GM23338 (cell line): ENCODE measurements at regions not wholly inside any gene's neighbourhood (a gene's known extent, or its start where the extent isn't known, plus 50 kb on each side); places are given as distances from the start of the nearest gene placed in this dataset.

Source experiments
- ATAC-seq: fragments of 200-7000 bp; cut with Tn5 transposase; 3 replicates; pipeline ENCODE4 v1.9.1; 2020
- DNase-seq: peaks from one replicate; pipeline ENCODE4 v3.0.0-alpha.2; 2015; ENCODE audit warnings: low spot score
- H2AFZ ChIP-seq: fragments of 200-600 bp; sonication (generic); 2 replicates; pipeline ENCODE4 v1.8.0; 2016; ENCODE audit warnings: antibody characterized with exemption, mild to moderate bottlenecking, moderate library complexity
- H3F3A ChIP-seq: fragments of 200-600 bp; sonication (generic); replicated peaks from 2 replicates; pipeline ENCODE4 v1.8.0; 2017; ENCODE audit warnings: antibody characterized with exemption, mixed run types, low read depth
- H3K27ac ChIP-seq: fragments of 200-600 bp; sonication (generic); 2 replicates; pipeline ENCODE4 v1.6.1; 2016; ENCODE audit warnings: low read depth
- H3K27me3 ChIP-seq: fragments of 200-600 bp; sonication (generic); 2 replicates; pipeline ENCODE4 v1.8.0; 2016; ENCODE audit warnings: mild to moderate bottlenecking, mixed run types, moderate library complexity; ENCODE audit not compliant: insufficient read depth
- H3K36me3 ChIP-seq: fragments of 200-600 bp; sonication (generic); 2 replicates; pipeline ENCODE4 v1.8.0; 2016; ENCODE audit warnings: mild to moderate bottlenecking; ENCODE audit not compliant: insufficient read depth
- H3K4me1 ChIP-seq: fragments of 200-600 bp; sonication (generic); 2 replicates; pipeline ENCODE4 v1.8.0; 2016; ENCODE audit warnings: mild to moderate bottlenecking, moderate library complexity; ENCODE audit not compliant: insufficient read depth
- H3K4me2 ChIP-seq: fragments of 200-600 bp; sonication (generic); 2 replicates; pipeline ENCODE4 v1.7.1; 2017; ENCODE audit warnings: mixed run types
- H3K4me3 ChIP-seq: fragments of 200-600 bp; sonication (generic); 2 replicates; pipeline ENCODE4 v1.6.1; 2016; ENCODE audit warnings: mixed run types
- H3K79me2 ChIP-seq: fragments of 200-600 bp; sonication (generic); replicated peaks from 2 replicates; pipeline ENCODE4 v1.8.0; 2017; ENCODE audit warnings: mild to moderate bottlenecking; ENCODE audit not compliant: insufficient read depth
- H3K9me2 ChIP-seq: fragments of 200-600 bp; sonication (generic); 2 replicates; pipeline ENCODE4 v1.8.0; 2017; ENCODE audit not compliant: insufficient read depth
- H4K20me1 ChIP-seq: fragments of 200-600 bp; sonication (generic); replicated peaks from 2 replicates; pipeline ENCODE4 v1.8.0; 2017; ENCODE audit warnings: mild to moderate bottlenecking; ENCODE audit not compliant: insufficient read depth
- H3K27ac Mint-ChIP-seq: 2 replicates; pipeline ENCODE4 v1.8.0; 2020; ENCODE audit warnings: inconsistent platforms, mild to moderate bottlenecking, moderate library complexity, mixed read lengths
- H3K27me3 Mint-ChIP-seq: 3 replicates; pipeline ENCODE4 v1.8.0; 2022; ENCODE audit warnings: low read depth, mild to moderate bottlenecking, moderate library complexity, mixed read lengths, inconsistent platforms; ENCODE audit not compliant: insufficient read depth, poor library complexity
- H3K36me3 Mint-ChIP-seq: 3 replicates; pipeline ENCODE4 v1.8.0; 2021; ENCODE audit warnings: low read depth, mild to moderate bottlenecking, inconsistent platforms, moderate library complexity, mixed read lengths
- H3K4me1 Mint-ChIP-seq: 3 replicates; pipeline ENCODE4 v1.8.0; 2020; ENCODE audit warnings: mild to moderate bottlenecking, inconsistent platforms, mixed read lengths
- H3K4me3 Mint-ChIP-seq: 3 replicates; pipeline ENCODE4 v1.8.0; 2021; ENCODE audit warnings: moderate library complexity, mild to moderate bottlenecking, inconsistent platforms, mixed read lengths
- H3K9me3 Mint-ChIP-seq: 3 replicates; pipeline ENCODE4 v1.8.0; 2020; ENCODE audit warnings: moderate library complexity, mild to moderate bottlenecking, inconsistent platforms, mixed read lengths
- CREB1 ChIP-seq: fragments of 250-450 bp; sonication (Bioruptor Pico); IDR thresholded peaks from 2 replicates; pipeline ENCODE4 v1.5.0; 2020; ENCODE audit warnings: low read depth, mild to moderate bottlenecking, moderate library complexity
- EZH2 ChIP-seq: fragments of 200-600 bp; sonication (generic); IDR thresholded peaks from one replicate; pipeline ENCODE4 v1.8.0; 2017; ENCODE audit warnings: antibody characterized with exemption, mild to moderate bottlenecking, low read depth; ENCODE audit not compliant: unreplicated experiment
- EZH2phosphoT487 ChIP-seq: fragments of 200-600 bp; sonication (generic); IDR thresholded peaks from one replicate; pipeline ENCODE4 v1.8.1; 2018; ENCODE audit warnings: antibody characterized with exemption; ENCODE audit not compliant: unreplicated experiment
- JUNB ChIP-seq: IDR thresholded peaks from one replicate; pipeline ENCODE4 v1.6.1; 2016; ENCODE audit warnings: antibody characterized with exemption; ENCODE audit not compliant: unreplicated experiment
- NANOG ChIP-seq: IDR thresholded peaks from 2 replicates; pipeline ENCODE4 v1.6.1; 2016; ENCODE audit warnings: antibody characterized with exemption, borderline replicate concordance
- POLR2AphosphoS5 ChIP-seq: IDR thresholded peaks from 2 replicates; pipeline ENCODE4 v1.6.1; 2016; ENCODE audit warnings: antibody characterized with exemption, low read depth
- STAT1 ChIP-seq: IDR thresholded peaks from one replicate; pipeline ENCODE4 v1.6.1; 2016; ENCODE audit warnings: antibody characterized with exemption; ENCODE audit not compliant: unreplicated experiment
- ZNF114 ChIP-seq: fragments of 250-450 bp; sonication (Bioruptor Pico); IDR thresholded peaks from 2 replicates; pipeline ENCODE4 v1.5.0; 2020; ENCODE audit warnings: mild to moderate bottlenecking, moderate library complexity
- ZNF331 ChIP-seq: fragments of 250-450 bp; sonication (Bioruptor Pico); IDR thresholded peaks from 2 replicates; pipeline ENCODE4 v1.5.0; 2020; ENCODE audit warnings: low read depth, mild to moderate bottlenecking, moderate library complexity
- TF ChIP-seq, protein P1 (sequence below), 2 experiments: fragments of 200-600 bp in 1 of 2; sonication (generic) in 1 of 2; conservative IDR thresholded peaks; 2 replicates each; pipeline versions ENCODE4 v1.5.1 to v1.6.1; 2016 to 2017; ENCODE audit warnings: antibody characterized with exemption in 2 of 2, low read depth in 2 of 2, mild to moderate bottlenecking in 2 of 2, moderate library complexity in 1 of 2
- TF ChIP-seq, protein P2 (sequence below): IDR thresholded peaks from 2 replicates; pipeline ENCODE4 v1.6.1; 2016; ENCODE audit warnings: antibody characterized with exemption
- TF ChIP-seq, protein P3 (sequence below): IDR thresholded peaks from one replicate; pipeline ENCODE4 v1.6.1; 2018; ENCODE audit warnings: antibody characterized with exemption; ENCODE audit not compliant: unreplicated experiment
- TF ChIP-seq, protein P4 (sequence below): fragments of 250-450 bp; sonication (Bioruptor Pico); IDR thresholded peaks from 2 replicates; pipeline ENCODE4 v1.5.0; 2020; ENCODE audit warnings: mild to moderate bottlenecking, moderate library complexity

DNA sequence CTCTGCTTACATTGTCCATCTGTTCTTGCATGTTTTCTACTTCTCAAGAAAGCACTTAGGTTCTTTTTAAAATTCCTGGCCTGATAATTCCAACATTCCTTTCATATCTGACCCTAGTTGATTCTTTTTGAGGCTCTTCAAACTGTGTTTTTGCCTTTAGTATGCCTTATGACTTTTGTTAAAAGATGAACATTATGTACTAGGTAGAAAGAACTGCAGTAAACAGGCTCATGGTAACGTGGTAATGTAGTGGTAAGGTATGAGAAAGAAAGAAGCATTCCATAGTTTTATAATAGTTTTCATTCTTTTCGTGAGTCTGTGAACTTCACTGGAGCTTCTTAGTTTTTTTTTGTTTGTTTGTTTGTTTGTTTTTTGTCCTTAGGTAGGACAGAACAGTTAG lies 306.4 kb downstream of the MBD2 start:
- no peaks in the 10 kb centered on the region for H3K4me1 Mint-ChIP-seq
- H3K79me2 ChIP-seq: no peaks in the 10 kb centered on the region
- DNase-seq: no peak
- no peak overlapping the region for H3K4me3 ChIP-seq
- no peaks in the 10 kb centered on the region for H3K27me3 ChIP-seq
- H2AFZ ChIP-seq: no peak overlapping the region
- H3K4me3 Mint-ChIP-seq: no peak overlapping the region
- H3K36me3 Mint-ChIP-seq: no peaks in the 10 kb centered on the region
- no peak for ATAC-seq
- no peaks in the 10 kb centered on the region for H3K36me3 ChIP-seq
- no peak overlapping the region for H3K27ac Mint-ChIP-seq
- no peaks in the 10 kb centered on the region for H4K20me1 ChIP-seq
- H3K4me2 ChIP-seq: no peak overlapping the region
- no peaks in the 10 kb centered on the region for H3F3A ChIP-seq
- TF ChIP-seq EZH2phosphoT487 (no peak), POLR2AphosphoS5 (no peak), STAT1 (no peak), EZH2 (no peak), JUNB (no peak), CREB1 (CRISPR knock-in tag) (no peak), ZNF114 (no peak), NANOG (no peak), ZNF331 (CRISPR knock-in tag) (no peak)
- TF ChIP-seq, protein P1, sequence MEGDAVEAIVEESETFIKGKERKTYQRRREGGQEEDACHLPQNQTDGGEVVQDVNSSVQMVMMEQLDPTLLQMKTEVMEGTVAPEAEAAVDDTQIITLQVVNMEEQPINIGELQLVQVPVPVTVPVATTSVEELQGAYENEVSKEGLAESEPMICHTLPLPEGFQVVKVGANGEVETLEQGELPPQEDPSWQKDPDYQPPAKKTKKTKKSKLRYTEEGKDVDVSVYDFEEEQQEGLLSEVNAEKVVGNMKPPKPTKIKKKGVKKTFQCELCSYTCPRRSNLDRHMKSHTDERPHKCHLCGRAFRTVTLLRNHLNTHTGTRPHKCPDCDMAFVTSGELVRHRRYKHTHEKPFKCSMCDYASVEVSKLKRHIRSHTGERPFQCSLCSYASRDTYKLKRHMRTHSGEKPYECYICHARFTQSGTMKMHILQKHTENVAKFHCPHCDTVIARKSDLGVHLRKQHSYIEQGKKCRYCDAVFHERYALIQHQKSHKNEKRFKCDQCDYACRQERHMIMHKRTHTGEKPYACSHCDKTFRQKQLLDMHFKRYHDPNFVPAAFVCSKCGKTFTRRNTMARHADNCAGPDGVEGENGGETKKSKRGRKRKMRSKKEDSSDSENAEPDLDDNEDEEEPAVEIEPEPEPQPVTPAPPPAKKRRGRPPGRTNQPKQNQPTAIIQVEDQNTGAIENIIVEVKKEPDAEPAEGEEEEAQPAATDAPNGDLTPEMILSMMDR (conservative IDR thresholded peaks at IDR 0.05; ENCODE audit: low read depth in 2 of 2): no peak
- TF ChIP-seq, protein P2, sequence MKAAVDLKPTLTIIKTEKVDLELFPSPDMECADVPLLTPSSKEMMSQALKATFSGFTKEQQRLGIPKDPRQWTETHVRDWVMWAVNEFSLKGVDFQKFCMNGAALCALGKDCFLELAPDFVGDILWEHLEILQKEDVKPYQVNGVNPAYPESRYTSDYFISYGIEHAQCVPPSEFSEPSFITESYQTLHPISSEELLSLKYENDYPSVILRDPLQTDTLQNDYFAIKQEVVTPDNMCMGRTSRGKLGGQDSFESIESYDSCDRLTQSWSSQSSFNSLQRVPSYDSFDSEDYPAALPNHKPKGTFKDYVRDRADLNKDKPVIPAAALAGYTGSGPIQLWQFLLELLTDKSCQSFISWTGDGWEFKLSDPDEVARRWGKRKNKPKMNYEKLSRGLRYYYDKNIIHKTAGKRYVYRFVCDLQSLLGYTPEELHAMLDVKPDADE: no peak
- TF ChIP-seq, protein P3, sequence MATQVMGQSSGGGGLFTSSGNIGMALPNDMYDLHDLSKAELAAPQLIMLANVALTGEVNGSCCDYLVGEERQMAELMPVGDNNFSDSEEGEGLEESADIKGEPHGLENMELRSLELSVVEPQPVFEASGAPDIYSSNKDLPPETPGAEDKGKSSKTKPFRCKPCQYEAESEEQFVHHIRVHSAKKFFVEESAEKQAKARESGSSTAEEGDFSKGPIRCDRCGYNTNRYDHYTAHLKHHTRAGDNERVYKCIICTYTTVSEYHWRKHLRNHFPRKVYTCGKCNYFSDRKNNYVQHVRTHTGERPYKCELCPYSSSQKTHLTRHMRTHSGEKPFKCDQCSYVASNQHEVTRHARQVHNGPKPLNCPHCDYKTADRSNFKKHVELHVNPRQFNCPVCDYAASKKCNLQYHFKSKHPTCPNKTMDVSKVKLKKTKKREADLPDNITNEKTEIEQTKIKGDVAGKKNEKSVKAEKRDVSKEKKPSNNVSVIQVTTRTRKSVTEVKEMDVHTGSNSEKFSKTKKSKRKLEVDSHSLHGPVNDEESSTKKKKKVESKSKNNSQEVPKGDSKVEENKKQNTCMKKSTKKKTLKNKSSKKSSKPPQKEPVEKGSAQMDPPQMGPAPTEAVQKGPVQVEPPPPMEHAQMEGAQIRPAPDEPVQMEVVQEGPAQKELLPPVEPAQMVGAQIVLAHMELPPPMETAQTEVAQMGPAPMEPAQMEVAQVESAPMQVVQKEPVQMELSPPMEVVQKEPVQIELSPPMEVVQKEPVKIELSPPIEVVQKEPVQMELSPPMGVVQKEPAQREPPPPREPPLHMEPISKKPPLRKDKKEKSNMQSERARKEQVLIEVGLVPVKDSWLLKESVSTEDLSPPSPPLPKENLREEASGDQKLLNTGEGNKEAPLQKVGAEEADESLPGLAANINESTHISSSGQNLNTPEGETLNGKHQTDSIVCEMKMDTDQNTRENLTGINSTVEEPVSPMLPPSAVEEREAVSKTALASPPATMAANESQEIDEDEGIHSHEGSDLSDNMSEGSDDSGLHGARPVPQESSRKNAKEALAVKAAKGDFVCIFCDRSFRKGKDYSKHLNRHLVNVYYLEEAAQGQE: no peak
- TF ChIP-seq, protein P4, sequence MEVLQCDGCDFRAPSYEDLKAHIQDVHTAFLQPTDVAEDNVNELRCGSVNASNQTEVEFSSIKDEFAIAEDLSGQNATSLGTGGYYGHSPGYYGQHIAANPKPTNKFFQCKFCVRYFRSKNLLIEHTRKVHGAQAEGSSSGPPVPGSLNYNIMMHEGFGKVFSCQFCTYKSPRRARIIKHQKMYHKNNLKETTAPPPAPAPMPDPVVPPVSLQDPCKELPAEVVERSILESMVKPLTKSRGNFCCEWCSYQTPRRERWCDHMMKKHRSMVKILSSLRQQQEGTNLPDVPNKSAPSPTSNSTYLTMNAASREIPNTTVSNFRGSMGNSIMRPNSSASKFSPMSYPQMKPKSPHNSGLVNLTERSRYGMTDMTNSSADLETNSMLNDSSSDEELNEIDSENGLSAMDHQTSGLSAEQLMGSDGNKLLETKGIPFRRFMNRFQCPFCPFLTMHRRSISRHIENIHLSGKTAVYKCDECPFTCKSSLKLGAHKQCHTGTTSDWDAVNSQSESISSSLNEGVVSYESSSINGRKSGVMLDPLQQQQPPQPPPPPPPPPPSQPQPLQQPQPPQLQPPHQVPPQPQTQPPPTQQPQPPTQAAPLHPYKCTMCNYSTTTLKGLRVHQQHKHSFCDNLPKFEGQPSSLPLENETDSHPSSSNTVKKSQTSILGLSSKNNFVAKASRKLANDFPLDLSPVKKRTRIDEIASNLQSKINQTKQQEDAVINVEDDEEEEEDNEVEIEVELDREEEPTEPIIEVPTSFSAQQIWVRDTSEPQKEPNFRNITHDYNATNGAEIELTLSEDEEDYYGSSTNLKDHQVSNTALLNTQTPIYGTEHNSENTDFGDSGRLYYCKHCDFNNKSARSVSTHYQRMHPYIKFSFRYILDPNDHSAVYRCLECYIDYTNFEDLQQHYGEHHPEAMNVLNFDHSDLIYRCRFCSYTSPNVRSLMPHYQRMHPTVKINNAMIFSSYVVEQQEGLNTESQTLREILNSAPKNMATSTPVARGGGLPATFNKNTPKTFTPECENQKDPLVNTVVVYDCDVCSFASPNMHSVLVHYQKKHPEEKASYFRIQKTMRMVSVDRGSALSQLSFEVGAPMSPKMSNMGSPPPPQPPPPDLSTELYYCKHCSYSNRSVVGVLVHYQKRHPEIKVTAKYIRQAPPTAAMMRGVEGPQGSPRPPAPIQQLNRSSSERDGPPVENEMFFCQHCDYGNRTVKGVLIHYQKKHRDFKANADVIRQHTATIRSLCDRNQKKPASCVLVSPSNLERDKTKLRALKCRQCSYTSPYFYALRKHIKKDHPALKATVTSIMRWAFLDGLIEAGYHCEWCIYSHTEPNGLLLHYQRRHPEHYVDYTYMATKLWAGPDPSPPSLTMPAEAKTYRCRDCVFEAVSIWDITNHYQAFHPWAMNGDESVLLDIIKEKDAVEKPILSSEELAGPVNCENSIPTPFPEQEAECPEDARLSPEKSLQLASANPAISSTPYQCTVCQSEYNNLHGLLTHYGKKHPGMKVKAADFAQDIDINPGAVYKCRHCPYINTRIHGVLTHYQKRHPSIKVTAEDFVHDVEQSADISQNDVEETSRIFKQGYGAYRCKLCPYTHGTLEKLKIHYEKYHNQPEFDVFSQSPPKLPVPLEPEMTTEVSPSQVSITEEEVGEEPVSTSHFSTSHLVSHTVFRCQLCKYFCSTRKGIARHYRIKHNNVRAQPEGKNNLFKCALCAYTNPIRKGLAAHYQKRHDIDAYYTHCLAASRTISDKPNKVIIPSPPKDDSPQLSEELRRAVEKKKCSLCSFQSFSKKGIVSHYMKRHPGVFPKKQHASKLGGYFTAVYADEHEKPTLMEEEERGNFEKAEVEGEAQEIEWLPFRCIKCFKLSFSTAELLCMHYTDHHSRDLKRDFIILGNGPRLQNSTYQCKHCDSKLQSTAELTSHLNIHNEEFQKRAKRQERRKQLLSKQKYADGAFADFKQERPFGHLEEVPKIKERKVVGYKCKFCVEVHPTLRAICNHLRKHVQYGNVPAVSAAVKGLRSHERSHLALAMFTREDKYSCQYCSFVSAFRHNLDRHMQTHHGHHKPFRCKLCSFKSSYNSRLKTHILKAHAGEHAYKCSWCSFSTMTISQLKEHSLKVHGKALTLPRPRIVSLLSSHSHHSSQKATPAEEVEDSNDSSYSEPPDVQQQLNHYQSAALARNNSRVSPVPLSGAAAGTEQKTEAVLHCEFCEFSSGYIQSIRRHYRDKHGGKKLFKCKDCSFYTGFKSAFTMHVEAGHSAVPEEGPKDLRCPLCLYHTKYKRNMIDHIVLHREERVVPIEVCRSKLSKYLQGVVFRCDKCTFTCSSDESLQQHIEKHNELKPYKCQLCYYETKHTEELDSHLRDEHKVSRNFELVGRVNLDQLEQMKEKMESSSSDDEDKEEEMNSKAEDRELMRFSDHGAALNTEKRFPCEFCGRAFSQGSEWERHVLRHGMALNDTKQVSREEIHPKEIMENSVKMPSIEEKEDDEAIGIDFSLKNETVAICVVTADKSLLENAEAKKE (CRISPR knock-in tag): no peak
- H3K4me1 ChIP-seq: no peaks in the 10 kb centered on the region
- no peaks in the 10 kb centered on the region; the same call in 2 of the 3 replicates for H3K9me3 Mint-ChIP-seq
- H3K9me2 ChIP-seq: no peaks in the 10 kb centered on the region
- H3K27ac ChIP-seq: no peak overlapping the region
- H3K27me3 Mint-ChIP-seq: peaks cover 1% of the 10 kb centered on the region
